Esophagus squamous epithelium (tissue), 5 donors: ENCODE measurements at regions not wholly inside any gene's neighbourhood (a gene's known extent, or its start where the extent isn't known, plus 50 kb on each side); places are given as distances from the start of the nearest gene placed in this dataset.

Experiments used
- DNase-seq: peaks from one replicate; lab custom pipeline; 2025; lab: John Stamatoyannopoulos, UW
- H3K27ac ChIP-seq, 4 donors: fragments of 200-600 bp; sonication (generic); one replicate each; pipeline ENCODE4 v1.5.1; 2016 to 2019; ENCODE audit warnings: mild to moderate bottlenecking in 1 of 4
- H3K27me3 ChIP-seq, 4 donors: fragments of 200-600 bp; sonication (generic); 1 replicate in 3 of 4; 2 replicates in 1 of 4; pipeline versions ENCODE4 v1.5.1 to v1.6.0; 2017 to 2021; ENCODE audit warnings: antibody characterized with exemption in 1 of 4
- H3K36me3 ChIP-seq, 3 donors: fragments of 200-600 bp; sonication (generic); one replicate each; pipeline ENCODE4 v1.5.1; 2016 to 2019
- H3K4me1 ChIP-seq, 3 donors: fragments of 200-600 bp; sonication (generic); one replicate each; pipeline ENCODE4 v1.5.1; 2017 to 2019
- H3K4me3 ChIP-seq, 4 donors: fragments of 200-600 bp; sonication (generic); 1 replicate in 3 of 4; 2 replicates in 1 of 4; pipeline ENCODE4 v1.5.1; 2016 to 2019; ENCODE audit warnings: mild to moderate bottlenecking in 2 of 4, moderate library complexity in 1 of 4
- H3K9me3 ChIP-seq, 3 donors: fragments of 200-600 bp; sonication (generic); one replicate each; pipeline ENCODE4 v1.5.1; 2016 to 2019
- CTCF ChIP-seq, 6 experiments: fragments of 450-650 bp in 4 of 6; fragments of 200-600 bp in 2 of 6; sonication (generic) in 2 of 6; IDR thresholded peaks; one replicate each; pipeline ENCODE4 v1.5.1; 2016 to 2019; ENCODE audit warnings: antibody characterized with exemption in 6 of 6, mild to moderate bottlenecking in 4 of 6, moderate library complexity in 4 of 6
- POLR2A ChIP-seq, 4 donors: fragments of 450-650 bp; IDR thresholded peaks; one replicate each; pipeline ENCODE4 v1.6.1; 2017; ENCODE audit warnings: antibody characterized with exemption in 4 of 4, mild to moderate bottlenecking in 4 of 4, moderate library complexity in 3 of 4
- WGBS, 2 donors: methylation state at CpG; one replicate each; pipeline ENCODE4 v1.1.5; 2018; 5-methylcytosine and 5-hydroxymethylcytosine counted together
- intact Hi-C: fragments of 100-400 bp; cut with DNase I; formaldehyde crosslinking; loops from one replicate; pipeline ENCODE4 v1.15.0; 2022
- donor health status: DM: yes; HTN: yes; CAD: no.

- WGBS, 2 donors, result 55 to 71% methylated on average over 3 of the region's 3 CpGs
- no peaks in the 10 kb centered on the region for H3K27me3 ChIP-seq
- H3K9me3 ChIP-seq, result no peaks in the 10 kb centered on the region
- H3K4me3 ChIP-seq, result no peak overlapping the region
- no peaks in the 10 kb centered on the region for H3K4me1 ChIP-seq
- intact Hi-C loops, result no loop called here
- H3K36me3 ChIP-seq, result no peaks in the 10 kb centered on the region
- TF ChIP-seq POLR2A (IDR thresholded peaks at IDR 0.05) (no peak), CTCF (IDR thresholded peaks at IDR 0.05) (no peak)
- no peak overlapping the region for H3K27ac ChIP-seq
- DNase-seq, result no peak
These were observed 325.7 kb downstream of the OTOL1 start for GRCh38 chr3:161822291-161822690.

GRCh38 chr3:161823910-161824309 lies 327.3 kb downstream of the OTOL1 start:
- H3K9me3 ChIP-seq, result no peaks in the 10 kb centered on the region
- WGBS, 2 donors, result 73 to 80% methylated on average over 3 of the region's 3 CpGs
- H3K27me3 ChIP-seq, result no peaks in the 10 kb centered on the region
- no peaks in the 10 kb centered on the region for H3K4me1 ChIP-seq
- DNase-seq, result no peak
- H3K27ac ChIP-seq, result no peak overlapping the region
- intact Hi-C loops, result no loop called here
- no peak overlapping the region for H3K4me3 ChIP-seq
- no peaks in the 10 kb centered on the region for H3K36me3 ChIP-seq
- TF ChIP-seq CTCF (IDR thresholded peaks at IDR 0.05), result no peak
- no peak for TF ChIP-seq POLR2A (IDR thresholded peaks at IDR 0.05)

GRCh38 chr3:161838021-161838420 lies 341.4 kb downstream of the OTOL1 start:
- no peaks in the 10 kb centered on the region for H3K27me3 ChIP-seq
- TF ChIP-seq POLR2A (IDR thresholded peaks at IDR 0.05) (no peak), CTCF (IDR thresholded peaks at IDR 0.05) (no peak)
- no peaks in the 10 kb centered on the region for H3K4me1 ChIP-seq
- WGBS, 2 donors, result 77 to 85% methylated on average over 3 of the region's 3 CpGs
- no peak overlapping the region for H3K27ac ChIP-seq
- H3K36me3 ChIP-seq, result no peaks in the 10 kb centered on the region
- no peak overlapping the region for H3K4me3 ChIP-seq
- intact Hi-C loops, result no loop called here
- DNase-seq, result no peak
- H3K9me3 ChIP-seq, result no peaks in the 10 kb centered on the region

- intact Hi-C loops, result no loop called here
- Histone ChIP-seq H3K4me1 (no peaks in the 10 kb centered on the region), H3K36me3 (no peaks in the 10 kb centered on the region), H3K9me3 (no peaks in the 10 kb centered on the region), H3K4me3 (no peak overlapping the region), H3K27ac (no peak overlapping the region), H3K27me3 (no peaks in the 10 kb centered on the region)
- DNase-seq, result no peak
- no peak for TF ChIP-seq POLR2A (IDR thresholded peaks at IDR 0.05)
- no peak for TF ChIP-seq CTCF (IDR thresholded peaks at IDR 0.05)
- WGBS, 2 donors, result 80 to 95% methylated on average over 1 of the region's 1 CpG
These were observed 351.8 kb downstream of the OTOL1 start for GRCh38 chr3:161848376-161848775.

- peaks cover 0 to 7% (median 2%) of the 10 kb centered on the region in 3 donors for H3K4me1 ChIP-seq
- H3K36me3 ChIP-seq, result no peaks in the 10 kb centered on the region
- TF ChIP-seq CTCF (IDR thresholded peaks at IDR 0.05) (peak in 5 of 6 experiments; percentile 50 to 83 (median 68)), POLR2A (IDR thresholded peaks at IDR 0.05) (no peak)
- no peak overlapping the region for H3K27ac ChIP-seq
- H3K27me3 ChIP-seq, result no peaks in the 10 kb centered on the region
- 45 to 47% methylated on average over 6 to 7 of the region's 8 CpGs for WGBS, 2 donors
- intact Hi-C loops, result no loop called here
- H3K4me3 ChIP-seq, result no peak overlapping the region
- H3K9me3 ChIP-seq, result no peaks in the 10 kb centered on the region
- DNase-seq, result no peak
These were observed 355.4 kb downstream of the OTOL1 start for GRCh38 chr3:161851941-161852566.
